ENCODE measurements at regions not wholly inside any gene's neighbourhood (a gene's known extent, or its start where the extent isn't known, plus 50 kb on each side); places are given as distances from the start of the nearest gene placed in this dataset.
"Not testable (repeated sequence)": the region's sequence is repeated elsewhere in the genome, so short reads cannot be mapped to it uniquely, and the experiment has no call there.

GRCh38 chr1:10947181-10947580, 65.3 kb upstream of the TARDBP start:
- DNase-seq (ENCODE audit: low spot score in 2 of 2) (no peak), ATAC-seq (replicated peaks; ENCODE audit: extremely low read depth, poor library complexity, severe bottlenecking) (no peak)
- H3K27me3 Mint-ChIP-seq, result peaks cover 36% of the 10 kb centered on the region
- no peak overlapping the region for H3K27ac Mint-ChIP-seq (ENCODE audit: low read depth)
- peaks cover 1% of the 10 kb centered on the region for H3K36me3 Mint-ChIP-seq (ENCODE audit: insufficient read depth)
- H3K4me3 Mint-ChIP-seq, result no peak overlapping the region
- peaks cover 8% of the 10 kb centered on the region for H3K4me1 Mint-ChIP-seq
- no peaks in the 10 kb centered on the region for H3K9me3 Mint-ChIP-seq

- H3K27me3 Mint-ChIP-seq, result peaks cover 43% of the 10 kb centered on the region
Measured at GRCh38 chr1:10947691-10948462, 64.6 kb upstream of the TARDBP start.

GRCh38 chr1:10948463-10948775, 64.0 kb upstream of the TARDBP start:
- DNase-seq (ENCODE audit: low spot score in 2 of 2), result no peak
- H3K4me1 Mint-ChIP-seq, result peaks cover 8% of the 10 kb centered on the region
- H3K27me3 Mint-ChIP-seq, result peaks cover 39% of the 10 kb centered on the region
- no peak overlapping the region for H3K4me3 Mint-ChIP-seq
- no peak overlapping the region for H3K27ac Mint-ChIP-seq (ENCODE audit: low read depth)
- no peak for ATAC-seq (replicated peaks; ENCODE audit: extremely low read depth, poor library complexity, severe bottlenecking)
- no peaks in the 10 kb centered on the region for H3K36me3 Mint-ChIP-seq (ENCODE audit: insufficient read depth)
- no peaks in the 10 kb centered on the region for H3K9me3 Mint-ChIP-seq

More at GRCh38 chr1:10947691-10948462, 64.6 kb upstream of the TARDBP start:
- no peak for DNase-seq (ENCODE audit: low spot score in 2 of 2)
- no peak overlapping the region for H3K4me3 Mint-ChIP-seq
- H3K36me3 Mint-ChIP-seq (ENCODE audit: insufficient read depth), result peaks cover 1% of the 10 kb centered on the region
- H3K27ac Mint-ChIP-seq (ENCODE audit: low read depth), result no peak overlapping the region
- H3K9me3 Mint-ChIP-seq, result no peaks in the 10 kb centered on the region
- no peak for ATAC-seq (replicated peaks; ENCODE audit: extremely low read depth, poor library complexity, severe bottlenecking)
- peaks cover 8% of the 10 kb centered on the region for H3K4me1 Mint-ChIP-seq

- Mint-ChIP-seq H3K4me3 (no peak overlapping the region), H3K4me1 (no peaks in the 10 kb centered on the region), H3K36me3 (ENCODE audit: insufficient read depth) (no peaks in the 10 kb centered on the region), H3K27ac (ENCODE audit: low read depth) (no peak overlapping the region), H3K9me3 (no peaks in the 10 kb centered on the region), H3K27me3 (peaks cover 18% of the 10 kb centered on the region)
- no peak for DNase-seq (ENCODE audit: low spot score in 2 of 2)
- ATAC-seq (replicated peaks; ENCODE audit: extremely low read depth, poor library complexity, severe bottlenecking), result no peak
Measured at GRCh38 chr1:10950316-10951172, 61.9 kb upstream of the TARDBP start.

- not testable (repeated sequence) for H3K4me3 Mint-ChIP-seq; H3K9me3 Mint-ChIP-seq; DNase-seq (ENCODE audit: low spot score in 2 of 2); H3K36me3 Mint-ChIP-seq (ENCODE audit: insufficient read depth); H3K27ac Mint-ChIP-seq (ENCODE audit: low read depth); ATAC-seq (replicated peaks; ENCODE audit: extremely low read depth, poor library complexity, severe bottlenecking); H3K4me1 Mint-ChIP-seq
- H3K27me3 Mint-ChIP-seq, result peaks cover 13% of the 10 kb centered on the region
Measured at GRCh38 chr1:10951298-10951697, 61.2 kb upstream of the TARDBP start.

DNA sequence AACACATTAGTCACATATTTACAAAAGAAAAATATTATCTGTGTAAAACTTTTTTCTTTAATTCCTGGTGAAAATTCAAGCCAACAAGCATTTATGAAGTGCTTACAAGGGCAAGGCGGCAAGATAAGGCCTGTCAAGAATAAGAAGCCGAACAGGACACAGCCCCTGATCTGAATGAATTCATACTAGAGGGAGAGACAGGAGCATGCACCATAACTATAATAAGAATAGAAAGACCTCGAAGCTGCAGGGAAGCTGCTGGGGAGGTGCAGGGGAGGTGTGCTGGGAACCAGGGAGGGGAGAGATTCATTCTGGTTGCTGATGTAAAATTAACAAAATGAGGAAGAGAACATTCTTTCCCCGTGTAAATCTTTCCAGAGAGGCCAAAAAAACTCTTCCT, 60.5 kb upstream of the TARDBP start:
- H3K27me3 Mint-ChIP-seq, result peaks cover 13% of the 10 kb centered on the region
- no peak overlapping the region for H3K27ac Mint-ChIP-seq (ENCODE audit: low read depth)
- DNase-seq (ENCODE audit: low spot score in 2 of 2) (no peak), ATAC-seq (replicated peaks; ENCODE audit: extremely low read depth, poor library complexity, severe bottlenecking) (no peak)
- no peaks in the 10 kb centered on the region for H3K9me3 Mint-ChIP-seq
- H3K4me3 Mint-ChIP-seq, result no peak overlapping the region
- H3K4me1 Mint-ChIP-seq, result no peaks in the 10 kb centered on the region
- no peaks in the 10 kb centered on the region for H3K36me3 Mint-ChIP-seq (ENCODE audit: insufficient read depth)

DNA sequence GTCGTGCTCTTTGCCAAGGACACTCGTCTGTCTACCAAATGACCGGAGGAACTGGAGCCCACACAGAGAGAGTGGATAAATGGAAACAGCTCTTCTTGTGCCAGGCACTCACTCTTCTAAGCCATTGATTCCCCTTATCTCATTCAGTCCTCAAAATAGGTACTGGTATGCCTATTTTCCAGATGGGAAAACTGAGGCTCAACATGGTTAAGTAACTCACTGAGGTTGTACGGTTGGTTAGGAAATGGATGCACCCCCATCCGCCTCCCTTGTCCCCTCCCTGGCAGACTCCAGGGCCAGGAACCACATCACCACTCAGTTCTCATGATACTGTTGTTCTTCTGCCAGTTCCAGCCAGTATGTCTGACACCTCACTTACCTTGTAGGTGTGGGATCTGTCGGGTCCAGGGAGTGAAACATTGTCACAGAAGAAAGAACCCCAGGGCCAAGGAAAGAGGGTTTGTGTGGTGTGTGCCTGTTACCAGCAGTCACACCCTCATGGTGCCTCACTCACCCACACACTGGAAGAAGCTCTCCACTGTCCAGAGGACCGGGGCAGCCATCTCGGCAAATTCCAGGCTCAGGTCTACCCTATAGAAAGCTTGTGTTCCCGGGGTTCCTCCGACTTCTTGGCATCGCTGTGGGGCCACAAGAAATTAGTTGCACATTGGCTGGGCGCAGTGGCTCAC, 58.8 kb upstream of the TARDBP start:
- Mint-ChIP-seq H3K27me3 (peaks cover 13% of the 10 kb centered on the region), H3K4me3 (no peak overlapping the region), H3K9me3 (no peaks in the 10 kb centered on the region)

DNA sequence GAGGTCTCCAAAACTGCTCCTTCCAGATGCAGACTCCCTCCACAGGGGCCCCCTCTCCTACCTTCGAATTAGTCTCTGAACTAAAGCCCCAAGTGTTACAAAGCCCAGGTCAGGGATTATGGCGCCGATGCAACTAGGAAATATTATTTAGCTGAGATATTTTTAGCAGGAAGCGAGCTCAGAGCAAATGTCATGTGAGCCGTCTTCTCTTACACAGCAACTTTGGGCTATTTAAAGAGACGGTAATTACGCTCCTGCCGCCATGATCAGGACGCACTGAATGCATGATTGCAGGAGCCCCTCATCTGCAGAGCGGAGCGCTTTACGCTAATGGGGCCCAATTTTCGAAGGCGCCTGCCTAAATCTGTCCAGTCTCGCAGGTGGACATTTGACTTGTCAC, 55.3 kb upstream of the TARDBP start:
- Mint-ChIP-seq H3K36me3 (ENCODE audit: insufficient read depth) (no peaks in the 10 kb centered on the region), H3K4me3 (no peak overlapping the region), H3K27ac (ENCODE audit: low read depth) (no peak overlapping the region), H3K27me3 (peaks cover 20% of the 10 kb centered on the region), H3K4me1 (no peaks in the 10 kb centered on the region), H3K9me3 (no peaks in the 10 kb centered on the region)
- no peak for DNase-seq (ENCODE audit: low spot score in 2 of 2)
- no peak for ATAC-seq (replicated peaks; ENCODE audit: extremely low read depth, poor library complexity, severe bottlenecking)

More for the DNA sequence above, 58.8 kb upstream of the TARDBP start:
- no peaks in the 10 kb centered on the region for H3K36me3 Mint-ChIP-seq (ENCODE audit: insufficient read depth)
- H3K27ac Mint-ChIP-seq (ENCODE audit: low read depth), result no peak overlapping the region
- ATAC-seq (replicated peaks; ENCODE audit: extremely low read depth, poor library complexity, severe bottlenecking) (no peak), DNase-seq (ENCODE audit: low spot score in 2 of 2) (no peak)
- no peaks in the 10 kb centered on the region for H3K4me1 Mint-ChIP-seq

GRCh38 chr1:10958614-10959013, 53.8 kb upstream of the TARDBP start:
- no peak for DNase-seq (ENCODE audit: low spot score in 2 of 2)
- no peaks in the 10 kb centered on the region for H3K4me1 Mint-ChIP-seq
- no peak overlapping the region for H3K27ac Mint-ChIP-seq (ENCODE audit: low read depth)
- ATAC-seq (replicated peaks; ENCODE audit: extremely low read depth, poor library complexity, severe bottlenecking), result no peak
- H3K36me3 Mint-ChIP-seq (ENCODE audit: insufficient read depth), result no peaks in the 10 kb centered on the region
- no peaks in the 10 kb centered on the region for H3K9me3 Mint-ChIP-seq
- H3K4me3 Mint-ChIP-seq, result no peak overlapping the region
- peaks cover 25% of the 10 kb centered on the region for H3K27me3 Mint-ChIP-seq

- Mint-ChIP-seq H3K4me1 (peaks cover 7% of the 10 kb centered on the region), H3K4me3 (no peak overlapping the region), H3K36me3 (ENCODE audit: insufficient read depth) (no peaks in the 10 kb centered on the region), H3K9me3 (no peaks in the 10 kb centered on the region), H3K27me3 (peaks cover 43% of the 10 kb centered on the region), H3K27ac (ENCODE audit: low read depth) (no peak overlapping the region)
- ATAC-seq (replicated peaks; ENCODE audit: extremely low read depth, poor library complexity, severe bottlenecking), result peak; percentile 62
- peak; percentile 65 to 75 for DNase-seq (ENCODE audit: low spot score in 2 of 2)
Measured at GRCh38 chr1:10960411-10961299, 51.8 kb upstream of the TARDBP start.

- H3K36me3 Mint-ChIP-seq (ENCODE audit: insufficient read depth), result no peaks in the 10 kb centered on the region
- DNase-seq (ENCODE audit: low spot score in 2 of 2) (no peak), ATAC-seq (replicated peaks; ENCODE audit: extremely low read depth, poor library complexity, severe bottlenecking) (no peak)
- no peak overlapping the region for H3K4me3 Mint-ChIP-seq
- no peaks in the 10 kb centered on the region for H3K9me3 Mint-ChIP-seq
- H3K4me1 Mint-ChIP-seq, result peaks cover 12% of the 10 kb centered on the region
- H3K27ac Mint-ChIP-seq (ENCODE audit: low read depth), result no peak overlapping the region
- peaks cover 43% of the 10 kb centered on the region for H3K27me3 Mint-ChIP-seq
Measured at GRCh38 chr1:10961300-10961833, 51.1 kb upstream of the TARDBP start.

DNA sequence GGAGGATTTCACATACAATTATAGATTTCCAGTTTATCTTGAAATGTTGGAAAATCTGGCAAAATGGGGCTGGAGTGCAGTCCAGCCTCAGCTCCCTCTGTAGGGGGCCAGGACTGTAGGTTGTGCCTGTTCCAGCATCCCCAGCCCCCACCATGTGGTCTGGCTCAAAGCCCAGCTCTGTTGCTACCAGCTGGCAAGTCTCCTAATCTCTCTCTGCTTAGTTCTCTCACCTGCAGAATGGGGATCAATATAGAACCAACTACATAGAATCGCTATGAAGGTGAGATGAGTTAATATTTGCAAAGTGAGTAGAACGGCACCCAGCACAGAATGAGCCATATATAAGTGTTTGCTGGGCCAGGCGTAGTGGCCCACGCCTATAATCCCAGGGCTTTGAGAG, 50.0 kb upstream of the TARDBP start:
- no peak for ATAC-seq (replicated peaks; ENCODE audit: extremely low read depth, poor library complexity, severe bottlenecking)
- Mint-ChIP-seq H3K36me3 (ENCODE audit: insufficient read depth) (no peaks in the 10 kb centered on the region), H3K27me3 (peaks cover 53% of the 10 kb centered on the region), H3K4me3 (no peak overlapping the region), H3K4me1 (peaks cover 12% of the 10 kb centered on the region), H3K27ac (ENCODE audit: low read depth) (no peak overlapping the region), H3K9me3 (no peaks in the 10 kb centered on the region)
- no peak for DNase-seq (ENCODE audit: low spot score in 2 of 2)

Measured in central memory CD8-positive, alpha-beta T cell (primary cell).